Nucleus accumbens (tissue), 56 donors: ENCODE measurements at regions not wholly inside any gene's neighbourhood (a gene's known extent, or its start where the extent isn't known, plus 50 kb on each side); places are given as distances from the start of the nearest gene placed in this dataset.

Experiments used
- DNase-seq, 56 donors: peaks; one replicate each; lab custom pipeline; 2025; lab: John Stamatoyannopoulos, UW

GRCh38 chr4:125735102-125735501 lies 420.3 kb downstream of the FAT4 start:
- no peak for DNase-seq

- no peak for DNase-seq
Observed at GRCh38 chr4:125736057-125736456, 421.3 kb downstream of the FAT4 start.

DNA sequence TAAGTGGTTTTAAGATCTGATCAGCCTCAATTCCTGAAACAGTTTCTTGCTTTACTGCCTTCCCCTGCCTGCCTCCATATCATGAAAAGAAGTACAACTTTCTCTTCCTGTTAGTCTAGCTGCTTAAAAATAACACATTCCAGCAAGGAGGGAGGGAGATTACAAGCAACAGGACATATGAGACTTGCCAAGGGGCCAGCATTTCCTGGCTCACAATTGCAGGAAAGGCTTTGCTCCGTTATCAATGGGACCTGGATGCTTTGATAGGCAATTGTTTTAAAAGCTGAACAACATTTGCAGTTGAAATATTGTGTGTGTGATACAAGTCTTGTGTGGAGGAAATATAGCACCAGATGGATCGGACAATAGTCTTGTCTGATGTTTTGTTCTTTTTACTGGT lies 425.0 kb downstream of the FAT4 start:
- DNase-seq, result no peak

DNA sequence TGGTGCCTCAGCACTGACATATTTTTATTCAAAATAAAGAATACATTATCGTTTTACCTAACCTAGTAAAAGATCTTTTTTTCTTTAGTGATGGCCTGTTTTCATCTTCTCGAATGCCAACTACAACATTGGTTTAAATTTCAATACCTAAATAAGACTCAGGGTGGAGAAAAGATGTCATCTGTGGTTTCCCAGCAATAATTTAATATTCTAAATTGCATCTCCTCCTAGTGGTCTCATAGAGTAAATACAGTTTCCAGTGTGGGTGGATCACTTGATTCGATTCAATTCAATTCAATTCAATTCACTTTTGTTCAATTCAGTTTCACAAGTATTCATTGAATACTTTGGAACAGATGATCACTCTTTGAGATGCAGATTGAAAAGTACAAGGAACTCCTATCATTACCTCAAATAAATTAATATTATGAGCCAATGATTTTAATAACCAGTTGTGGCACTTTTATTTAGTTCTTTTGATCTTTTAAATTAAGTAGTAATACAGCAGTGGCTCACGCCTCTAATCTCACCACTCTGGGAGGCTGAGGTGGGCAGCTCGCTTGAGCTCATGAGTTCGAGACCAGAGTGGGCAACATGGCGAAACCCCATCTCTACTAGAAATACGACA lies 427.2 kb downstream of the FAT4 start:
- no peak for DNase-seq

- no peak for DNase-seq
Observed at GRCh38 chr4:125744891-125745364, 430.2 kb downstream of the FAT4 start.

GRCh38 chr4:125749354-125749753 lies 434.6 kb downstream of the FAT4 start:
- DNase-seq, result no peak

DNA sequence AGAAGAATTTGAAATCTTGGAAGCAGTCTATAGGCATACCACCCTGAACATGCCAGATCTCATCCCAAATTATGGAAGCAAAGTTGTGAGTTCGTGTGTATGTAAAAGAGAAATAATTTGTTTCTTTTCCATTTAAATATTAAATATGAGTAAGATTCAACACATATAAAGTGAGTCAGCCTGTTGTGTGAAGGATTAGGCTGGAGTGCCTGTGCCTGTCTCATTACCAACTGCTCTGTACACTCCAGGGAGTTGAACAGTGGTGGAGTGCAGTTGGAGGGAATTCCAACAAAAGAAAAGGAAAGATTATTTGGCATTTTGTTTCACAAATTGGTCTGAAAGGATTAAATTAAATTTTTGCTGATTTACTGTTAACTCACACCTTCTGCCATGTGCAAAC lies 435.6 kb downstream of the FAT4 start:
- DNase-seq, result no peak

DNA sequence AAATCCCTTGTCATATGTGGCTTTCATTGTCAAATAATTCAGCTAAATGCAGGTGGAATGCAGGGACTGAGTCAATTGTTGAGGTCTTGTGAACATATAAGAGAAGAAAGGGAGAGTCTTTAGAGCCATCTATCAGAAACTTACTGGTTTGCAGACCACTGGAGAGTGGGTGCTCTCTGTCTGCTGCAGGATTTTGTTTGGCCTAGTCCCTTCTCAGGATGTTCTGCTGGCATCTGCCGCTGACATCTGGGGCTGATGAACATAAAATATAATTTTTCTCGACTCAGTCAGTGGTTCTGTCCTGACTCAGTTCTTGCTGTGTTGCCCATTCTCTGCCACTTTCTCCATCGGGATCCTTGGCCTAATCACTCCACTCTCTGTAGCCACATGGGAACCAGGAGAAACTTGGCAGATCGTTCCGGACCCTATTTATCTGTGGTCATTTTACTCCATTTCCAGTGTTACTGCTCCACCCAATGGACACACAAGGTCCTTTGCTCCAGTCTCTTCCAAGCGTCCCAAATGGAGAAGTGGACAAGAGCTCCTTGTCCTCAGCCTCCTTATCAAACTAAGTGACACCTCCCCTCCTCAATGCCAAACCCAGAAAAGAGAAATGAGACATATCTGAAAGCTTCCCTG lies 436.2 kb downstream of the FAT4 start:
- DNase-seq, result peak in 25 of 56 donors; percentile 1 to 46 (median 12)

DNA sequence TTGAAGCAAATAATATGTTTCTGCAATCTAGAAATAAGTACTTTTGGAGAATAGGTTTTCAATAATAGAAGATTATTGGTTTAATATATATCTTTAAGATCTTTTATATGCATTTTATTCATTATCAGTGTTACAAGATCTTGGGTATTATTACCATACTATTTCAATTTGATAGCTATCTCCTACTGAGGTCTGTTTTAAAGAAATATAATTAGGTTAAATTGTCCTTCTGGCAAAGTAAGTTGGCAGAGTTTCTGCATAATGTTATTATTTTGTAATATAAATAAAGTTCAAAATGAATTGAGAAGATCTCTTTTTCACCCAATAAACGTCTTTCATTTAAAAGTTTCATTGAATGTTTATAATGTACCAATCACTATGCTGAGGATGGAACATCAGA lies 443.7 kb downstream of the FAT4 start:
- DNase-seq, result no peak

- DNase-seq, result no peak
Observed at GRCh38 chr4:125760201-125760819, 445.6 kb downstream of the FAT4 start.

GRCh38 chr4:125760956-125761355 lies 446.2 kb downstream of the FAT4 start:
- DNase-seq, result no peak

DNA sequence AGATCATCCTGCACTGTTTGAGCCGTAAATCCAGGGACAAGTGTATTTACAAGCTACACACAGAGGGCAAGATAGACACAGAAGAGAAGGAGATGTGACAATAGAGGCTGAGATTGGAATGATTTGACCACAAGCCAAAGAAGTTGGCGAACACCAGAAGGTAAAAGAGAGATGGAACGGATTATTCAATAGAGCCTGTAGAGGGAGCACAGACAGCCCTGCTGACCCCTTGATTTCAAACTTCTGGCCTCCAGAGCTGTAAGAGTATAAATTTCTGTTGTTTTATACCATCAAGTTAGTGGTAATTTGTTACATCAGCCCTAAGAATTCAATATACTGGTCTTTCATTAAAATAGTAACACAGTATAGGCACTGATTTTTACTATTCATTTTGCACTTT lies 447.8 kb downstream of the FAT4 start:
- DNase-seq, result no peak

DNA sequence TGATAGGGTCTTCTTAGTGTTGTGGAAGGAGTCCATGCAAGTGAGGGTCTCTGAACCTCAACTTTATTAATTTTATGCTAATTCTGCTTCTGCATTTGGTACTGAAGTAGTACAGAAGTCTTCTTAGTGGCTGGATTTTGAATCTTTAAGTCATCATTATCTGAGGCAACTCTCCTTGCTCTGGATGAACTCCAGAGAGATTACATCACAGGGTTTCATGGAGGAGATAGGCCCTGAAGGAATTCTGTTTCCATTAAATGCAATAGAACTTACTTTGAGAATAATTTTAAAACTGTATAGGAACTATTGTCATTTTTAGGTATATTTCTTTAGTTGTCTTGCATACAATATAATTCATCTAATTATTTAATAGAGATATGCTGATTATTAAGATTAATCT lies 451.2 kb downstream of the FAT4 start:
- DNase-seq, result no peak

DNA sequence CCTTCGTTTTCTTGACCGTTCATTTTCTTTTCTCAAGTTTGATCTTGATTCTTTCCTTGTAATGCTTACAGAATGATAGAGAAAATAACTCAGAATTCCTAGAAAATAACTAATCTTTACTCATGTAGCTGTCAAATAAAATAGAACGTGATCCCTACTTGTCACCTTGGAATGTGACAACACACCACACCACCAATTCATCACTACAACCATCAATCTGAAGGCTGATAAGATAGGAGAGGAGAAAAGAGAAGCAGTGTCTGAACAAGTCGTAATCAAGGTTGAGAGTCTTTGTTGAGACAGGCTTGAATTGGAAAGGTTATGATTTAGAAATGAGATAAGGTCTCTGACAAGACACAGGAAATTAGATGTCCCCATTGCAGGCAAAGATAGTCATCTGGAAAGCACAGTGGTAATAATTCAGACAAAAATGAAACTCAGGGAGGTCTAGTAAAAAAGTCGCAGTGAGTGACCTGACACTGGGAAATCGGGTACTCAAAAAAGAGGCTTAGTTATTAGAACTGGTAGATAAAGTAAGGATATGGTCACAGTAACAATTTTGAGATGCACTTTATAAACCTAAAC lies 456.2 kb downstream of the FAT4 start:
- DNase-seq, result no peak

- no peak for DNase-seq
Observed at GRCh38 chr4:125772680-125773079, 457.9 kb downstream of the FAT4 start.

- DNase-seq, result no peak
Observed at GRCh38 chr4:125773502-125773901, 458.7 kb downstream of the FAT4 start.

DNA sequence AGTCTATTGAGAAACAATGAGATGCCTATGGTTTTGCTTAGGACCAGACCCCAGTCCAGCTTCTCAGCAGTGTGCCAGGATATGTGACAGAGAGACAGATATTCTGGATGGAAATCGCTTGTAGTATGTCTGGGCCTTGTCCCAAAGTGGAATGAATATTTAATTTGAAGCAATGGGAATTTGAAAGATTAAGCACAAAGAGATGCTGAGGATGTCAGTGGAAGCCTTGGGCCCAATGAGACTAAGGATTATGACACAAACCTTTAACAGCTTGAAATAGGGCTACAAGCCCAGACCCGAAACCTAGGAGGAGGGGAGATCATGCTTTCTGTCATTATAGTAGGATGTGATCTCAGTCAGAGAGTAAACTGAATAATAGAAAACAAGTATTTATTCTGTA lies 459.2 kb downstream of the FAT4 start:
- no peak for DNase-seq

- no peak for DNase-seq
Observed at GRCh38 chr4:125776146-125776545, 461.4 kb downstream of the FAT4 start.

DNA sequence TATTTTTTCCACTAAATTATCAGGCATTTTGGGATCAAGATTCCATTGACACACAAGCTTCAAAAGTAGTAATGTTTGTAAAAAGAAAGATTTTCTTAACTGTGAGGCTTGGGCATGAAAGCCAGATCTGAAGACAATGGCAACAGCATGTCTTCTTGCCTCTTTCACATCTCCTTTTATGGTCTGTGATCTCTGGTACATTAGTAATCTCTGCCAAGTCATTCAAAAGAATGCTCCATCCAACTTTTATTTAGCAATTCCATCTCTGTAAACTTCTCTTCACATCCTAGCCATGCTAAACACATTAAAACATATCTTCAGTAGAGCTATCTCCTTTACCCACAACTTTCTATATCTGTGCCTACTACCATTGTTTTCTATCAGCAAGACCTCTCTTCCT lies 465.4 kb downstream of the FAT4 start:
- no peak for DNase-seq

GRCh38 chr4:125780747-125781146 lies 466.0 kb downstream of the FAT4 start:
- no peak for DNase-seq

DNA sequence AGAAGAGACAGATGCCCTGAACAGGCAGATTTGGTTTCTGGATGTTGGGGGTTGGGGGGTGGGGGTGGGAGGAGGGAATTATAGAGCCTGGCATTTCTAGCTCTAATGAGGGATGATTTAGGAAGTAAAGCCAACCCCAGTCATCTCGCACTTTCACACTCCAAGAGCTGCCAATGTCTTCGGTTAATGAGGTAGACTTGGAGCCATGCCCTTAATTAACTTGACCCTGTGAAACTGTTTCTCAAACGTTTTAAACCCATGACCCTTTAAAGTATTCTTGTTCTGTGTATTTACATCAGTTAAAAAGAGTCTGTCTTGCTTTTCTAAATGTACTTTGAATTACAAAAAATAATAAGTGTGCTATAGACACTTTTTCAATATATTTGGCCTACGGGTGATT lies 466.9 kb downstream of the FAT4 start:
- DNase-seq, result no peak

DNA sequence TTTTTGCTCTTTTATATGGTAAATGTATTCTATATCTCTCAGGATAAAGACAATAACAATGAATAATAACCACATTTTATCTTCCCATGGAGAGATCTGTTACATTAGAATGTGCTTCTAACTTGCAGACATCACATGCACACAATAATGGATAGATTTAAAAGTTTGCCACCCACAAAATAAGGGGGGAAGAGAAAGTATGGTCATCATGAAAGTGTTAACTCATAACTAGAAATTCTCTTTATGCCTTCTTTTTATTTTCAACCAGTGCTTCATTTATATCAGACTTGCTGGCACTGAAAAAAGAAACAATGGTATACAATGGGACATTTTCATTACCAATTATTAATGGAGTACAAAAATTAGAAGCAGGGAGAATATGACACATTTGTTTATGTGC lies 470.0 kb downstream of the FAT4 start:
- no peak for DNase-seq
